Stimulated activated memory B cell treated with anti-CD40 and anti-IgM and Interleukin-4, amounts not matched to agents 10 μg/mL and 1 μg/mL and 100 μg/mL, for 72 hours (primary cell): ENCODE measurements at regions not wholly inside any gene's neighbourhood (a gene's known extent, or its start where the extent isn't known, plus 50 kb on each side); places are given as distances from the start of the nearest gene placed in this dataset.

Experiments used
- ATAC-seq: fragments of 150-1000 bp; cut with Tn5 transposase; 2 replicates; pipeline ENCODE4 v1.10.0; 2021
- H3K27ac Mint-ChIP-seq: one replicate; pipeline ENCODE4 v1.8.0; 2022; ENCODE audit warnings: mild to moderate bottlenecking, mixed read lengths
- H3K27me3 Mint-ChIP-seq: one replicate; pipeline ENCODE4 v1.8.0; 2022; ENCODE audit warnings: mixed read lengths
- H3K36me3 Mint-ChIP-seq: one replicate; pipeline ENCODE4 v1.8.0; 2022; ENCODE audit warnings: mixed read lengths
- H3K4me1 Mint-ChIP-seq: one replicate; pipeline ENCODE4 v1.8.0; 2022; ENCODE audit warnings: mixed read lengths
- H3K4me3 Mint-ChIP-seq: one replicate; pipeline ENCODE4 v1.8.0; 2022; ENCODE audit warnings: mild to moderate bottlenecking, moderate library complexity, mixed read lengths
- H3K9me3 Mint-ChIP-seq: one replicate; pipeline ENCODE4 v1.8.0; 2022; ENCODE audit warnings: mixed read lengths

GRCh38 chr6:40022867-40023266 lies 88.6 kb upstream of the MOCS1 start:
- no peak for ATAC-seq
- Mint-ChIP-seq H3K27ac (no peak overlapping the region), H3K9me3 (peaks cover 18% of the 10 kb centered on the region), H3K27me3 (peaks cover 42% of the 10 kb centered on the region), H3K4me3 (no peak overlapping the region), H3K36me3 (peaks cover 10% of the 10 kb centered on the region), H3K4me1 (no peaks in the 10 kb centered on the region)

DNA sequence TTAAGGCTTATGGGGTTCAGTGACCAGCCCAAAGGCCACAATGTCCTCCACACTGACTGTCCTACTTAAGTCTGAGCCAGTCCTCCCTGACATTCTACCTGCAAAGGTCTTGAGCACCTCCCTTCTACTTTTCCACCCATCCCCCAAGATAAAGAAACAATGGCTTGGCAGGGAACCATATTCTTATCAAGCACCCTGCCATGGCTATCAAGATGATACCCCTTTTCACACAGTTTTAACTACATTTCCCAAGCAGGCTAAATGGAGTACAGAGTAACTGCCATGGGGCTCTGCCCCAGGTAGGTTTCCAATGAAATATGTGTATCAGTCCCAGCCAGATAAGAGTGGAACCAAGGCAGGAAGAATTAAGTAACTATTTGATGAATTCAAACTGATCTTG lies 85.9 kb upstream of the MOCS1 start:
- H3K4me3 Mint-ChIP-seq = no peak overlapping the region
- H3K4me1 Mint-ChIP-seq = no peaks in the 10 kb centered on the region
- H3K36me3 Mint-ChIP-seq = peaks cover 10% of the 10 kb centered on the region
- peaks cover 30% of the 10 kb centered on the region for H3K27me3 Mint-ChIP-seq
- ATAC-seq = no peak
- H3K27ac Mint-ChIP-seq = no peak overlapping the region
- peaks cover 20% of the 10 kb centered on the region for H3K9me3 Mint-ChIP-seq

DNA sequence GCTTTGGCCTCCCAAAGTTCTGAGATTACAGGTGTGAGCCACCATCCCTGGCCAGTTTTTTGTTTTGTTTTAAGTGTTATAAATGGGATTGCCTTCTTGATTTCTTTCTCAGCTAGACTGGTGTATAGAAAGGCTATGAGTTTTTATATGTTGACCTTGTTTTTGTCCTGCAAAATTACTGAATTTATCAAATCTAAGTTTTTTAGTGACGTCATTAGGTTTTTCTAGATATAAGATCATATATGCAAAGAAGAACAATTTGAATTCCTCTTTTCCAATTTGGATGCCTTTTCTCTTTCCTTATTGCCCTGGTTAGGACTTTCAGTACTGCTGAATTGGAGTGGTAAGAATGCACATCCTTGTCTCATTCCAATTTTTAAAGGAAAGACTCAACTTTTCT lies 81.3 kb upstream of the MOCS1 start:
- peaks cover 42% of the 10 kb centered on the region for H3K27me3 Mint-ChIP-seq
- no peak overlapping the region for H3K4me3 Mint-ChIP-seq
- H3K36me3 Mint-ChIP-seq = peaks cover 10% of the 10 kb centered on the region
- H3K27ac Mint-ChIP-seq = no peak overlapping the region
- peaks cover 20% of the 10 kb centered on the region for H3K9me3 Mint-ChIP-seq
- no peaks in the 10 kb centered on the region for H3K4me1 Mint-ChIP-seq
- ATAC-seq = no peak

GRCh38 chr6:40011844-40012243 lies 77.6 kb upstream of the MOCS1 start:
- Mint-ChIP-seq H3K36me3 (no peaks in the 10 kb centered on the region), H3K27ac (no peak overlapping the region), H3K9me3 (no peaks in the 10 kb centered on the region), H3K27me3 (peaks cover 24% of the 10 kb centered on the region), H3K4me1 (no peaks in the 10 kb centered on the region), H3K4me3 (no peak overlapping the region)
- ATAC-seq = no peak

- Mint-ChIP-seq H3K4me3 (no peak overlapping the region), H3K9me3 (peaks cover 31% of the 10 kb centered on the region), H3K4me1 (no peaks in the 10 kb centered on the region), H3K36me3 (no peaks in the 10 kb centered on the region), H3K27me3 (no peaks in the 10 kb centered on the region), H3K27ac (no peak overlapping the region)
- no peak for ATAC-seq
These were observed 66.8 kb upstream of the MOCS1 start for GRCh38 chr6:40000964-40001515.

- no peak overlapping the region for H3K4me3 Mint-ChIP-seq
- ATAC-seq = no peak
These were observed 65.0 kb upstream of the MOCS1 start for GRCh38 chr6:39999006-39999867.

DNA sequence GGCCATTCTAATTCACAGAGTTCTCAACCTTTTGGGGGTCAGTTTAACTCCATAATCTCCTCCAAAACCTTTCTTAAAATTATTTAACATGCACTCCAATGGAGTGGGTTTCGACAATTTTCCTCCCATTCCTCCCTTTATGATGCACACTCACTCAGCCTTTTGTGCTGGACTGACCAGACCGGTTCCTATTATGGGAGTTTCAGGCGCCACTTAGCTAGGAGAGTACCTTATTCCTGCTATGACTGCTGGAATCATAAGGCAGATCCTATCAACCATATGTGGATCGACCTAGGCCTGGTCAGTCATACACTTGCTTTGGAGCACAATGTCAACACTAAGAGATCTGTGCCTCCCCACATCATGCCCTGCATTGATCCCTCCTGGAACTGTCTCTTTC lies 63.9 kb upstream of the MOCS1 start:
- Mint-ChIP-seq H3K27me3 (peaks cover 9% of the 10 kb centered on the region), H3K9me3 (peaks cover 30% of the 10 kb centered on the region), H3K4me1 (no peaks in the 10 kb centered on the region), H3K27ac (no peak overlapping the region), H3K36me3 (no peaks in the 10 kb centered on the region), H3K4me3 (no peak overlapping the region)
- no peak for ATAC-seq

More at GRCh38 chr6:39999006-39999867, 65.0 kb upstream of the MOCS1 start:
- H3K27ac Mint-ChIP-seq = no peak overlapping the region
- H3K4me1 Mint-ChIP-seq = no peaks in the 10 kb centered on the region
- H3K9me3 Mint-ChIP-seq = peaks cover 32% of the 10 kb centered on the region
- no peaks in the 10 kb centered on the region for H3K36me3 Mint-ChIP-seq
- H3K27me3 Mint-ChIP-seq = peaks cover 4% of the 10 kb centered on the region

DNA sequence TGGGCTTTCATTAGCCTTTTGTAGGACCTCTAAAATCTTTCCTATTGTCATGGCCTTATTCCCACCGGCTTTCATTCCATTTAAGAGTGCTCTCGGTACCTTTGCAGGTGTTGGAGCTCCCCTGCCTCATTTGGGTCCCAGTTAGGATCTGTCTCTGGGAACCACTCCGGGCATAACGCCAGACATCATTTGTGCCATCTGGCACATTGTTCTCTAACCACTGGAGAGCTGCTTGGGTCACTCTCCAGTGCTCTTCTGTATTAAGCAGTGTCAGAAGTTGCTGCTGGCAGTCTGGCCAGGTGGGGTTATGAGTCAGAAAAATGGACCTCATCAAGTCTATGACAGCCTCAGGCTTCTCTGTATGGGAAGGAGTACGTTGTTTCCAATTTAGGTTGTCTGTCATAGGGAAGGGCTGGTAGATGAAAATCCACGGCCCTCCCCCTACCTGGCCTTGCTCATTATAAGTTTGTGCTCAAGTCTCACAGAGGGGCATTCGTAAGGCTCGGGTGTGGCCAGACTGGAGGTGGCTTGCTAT lies 62.9 kb upstream of the MOCS1 start:
- no peak for ATAC-seq
- Mint-ChIP-seq H3K4me1 (no peaks in the 10 kb centered on the region), H3K27me3 (peaks cover 9% of the 10 kb centered on the region), H3K9me3 (peaks cover 31% of the 10 kb centered on the region), H3K27ac (no peak overlapping the region), H3K36me3 (no peaks in the 10 kb centered on the region), H3K4me3 (no peak overlapping the region)

DNA sequence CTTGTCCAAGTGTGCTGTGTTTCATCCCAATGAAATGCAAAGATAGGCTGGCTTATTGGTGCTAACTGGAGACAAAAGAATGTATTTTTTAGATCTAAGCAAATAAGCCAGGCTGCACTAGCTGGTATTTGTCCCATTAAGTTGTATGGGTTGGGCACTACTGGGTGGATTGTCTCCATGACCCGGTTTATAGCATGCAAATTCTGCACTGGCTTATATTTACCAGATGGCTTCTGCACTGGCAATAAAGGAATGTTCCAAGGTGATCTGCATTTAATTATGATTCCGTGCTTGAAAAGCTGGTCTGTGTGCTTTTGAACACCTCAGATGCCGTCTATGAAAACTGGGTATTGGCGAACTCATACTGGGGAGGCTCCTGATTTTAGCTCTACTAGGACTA lies 61.4 kb upstream of the MOCS1 start:
- Mint-ChIP-seq H3K27ac (no peak overlapping the region), H3K4me3 (no peak overlapping the region), H3K27me3 (peaks cover 9% of the 10 kb centered on the region), H3K36me3 (no peaks in the 10 kb centered on the region), H3K4me1 (no peaks in the 10 kb centered on the region), H3K9me3 (peaks cover 31% of the 10 kb centered on the region)
- ATAC-seq = no peak

DNA sequence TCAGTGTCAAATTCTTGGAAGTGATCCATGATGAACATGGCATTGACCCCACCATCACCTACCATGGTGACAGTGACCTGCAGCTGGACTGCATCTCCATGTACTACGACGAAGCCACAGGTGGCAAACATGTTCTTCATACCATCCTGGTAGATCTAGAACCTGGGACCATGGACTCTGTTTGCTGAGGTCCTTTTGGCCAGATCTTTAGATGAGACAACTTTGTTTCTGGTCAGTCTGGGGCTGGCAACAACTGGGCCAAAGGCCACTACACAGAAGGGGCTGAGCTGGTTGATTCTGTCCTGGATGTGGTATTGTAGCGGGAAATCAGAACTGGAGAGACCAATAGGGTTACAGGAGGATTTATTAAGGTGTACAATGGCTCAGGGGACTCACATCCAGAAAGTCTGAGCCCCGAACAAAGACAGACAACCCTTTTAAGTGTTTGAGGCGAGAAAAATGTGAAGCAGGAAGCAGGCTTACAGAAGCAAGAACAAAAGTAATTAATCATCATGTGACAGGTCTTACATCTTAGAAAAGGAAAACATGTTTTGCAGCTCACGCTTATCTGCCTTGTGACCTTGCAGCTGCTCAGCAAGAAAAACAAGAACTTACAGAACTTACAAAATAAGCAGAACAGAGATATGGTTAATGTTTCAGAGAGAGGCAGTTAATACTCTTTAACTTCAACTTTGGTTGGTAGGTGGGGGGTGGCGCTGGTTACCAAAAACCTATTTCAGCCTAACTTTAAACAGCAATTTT lies 58.8 kb upstream of the MOCS1 start:
- no peaks in the 10 kb centered on the region for H3K36me3 Mint-ChIP-seq
- no peak for ATAC-seq
- H3K27ac Mint-ChIP-seq = no peak overlapping the region
- peaks cover 9% of the 10 kb centered on the region for H3K27me3 Mint-ChIP-seq
- H3K4me1 Mint-ChIP-seq = no peaks in the 10 kb centered on the region
- H3K9me3 Mint-ChIP-seq = peaks cover 14% of the 10 kb centered on the region
- no peak overlapping the region for H3K4me3 Mint-ChIP-seq
